ENCODE measurements at regions not wholly inside any gene's neighbourhood (a gene's known extent, or its start where the extent isn't known, plus 50 kb on each side); places are given as distances from the start of the nearest gene placed in this dataset.

- intact Hi-C loops (cut with DNase I) = no loop called here
- no peak for DNase-seq (ENCODE audit: low spot score)
- WGBS = 82% methylated on average over 1 of the region's 1 CpG
- no peak overlapping the region for H3K27ac ChIP-seq
- no peak overlapping the region for H3K4me3 ChIP-seq
- TF ChIP-seq, protein P1, sequence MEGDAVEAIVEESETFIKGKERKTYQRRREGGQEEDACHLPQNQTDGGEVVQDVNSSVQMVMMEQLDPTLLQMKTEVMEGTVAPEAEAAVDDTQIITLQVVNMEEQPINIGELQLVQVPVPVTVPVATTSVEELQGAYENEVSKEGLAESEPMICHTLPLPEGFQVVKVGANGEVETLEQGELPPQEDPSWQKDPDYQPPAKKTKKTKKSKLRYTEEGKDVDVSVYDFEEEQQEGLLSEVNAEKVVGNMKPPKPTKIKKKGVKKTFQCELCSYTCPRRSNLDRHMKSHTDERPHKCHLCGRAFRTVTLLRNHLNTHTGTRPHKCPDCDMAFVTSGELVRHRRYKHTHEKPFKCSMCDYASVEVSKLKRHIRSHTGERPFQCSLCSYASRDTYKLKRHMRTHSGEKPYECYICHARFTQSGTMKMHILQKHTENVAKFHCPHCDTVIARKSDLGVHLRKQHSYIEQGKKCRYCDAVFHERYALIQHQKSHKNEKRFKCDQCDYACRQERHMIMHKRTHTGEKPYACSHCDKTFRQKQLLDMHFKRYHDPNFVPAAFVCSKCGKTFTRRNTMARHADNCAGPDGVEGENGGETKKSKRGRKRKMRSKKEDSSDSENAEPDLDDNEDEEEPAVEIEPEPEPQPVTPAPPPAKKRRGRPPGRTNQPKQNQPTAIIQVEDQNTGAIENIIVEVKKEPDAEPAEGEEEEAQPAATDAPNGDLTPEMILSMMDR (IDR thresholded peaks at IDR 0.05) = no peak
- no peaks in the 10 kb centered on the region for H3K27me3 ChIP-seq (replicated peaks; ENCODE audit: insufficient read depth)
- no peaks in the 10 kb centered on the region for H3K4me1 ChIP-seq (replicated peaks)
- no peaks in the 10 kb centered on the region for H3K9me3 ChIP-seq
- no peaks in the 10 kb centered on the region for H3K36me3 ChIP-seq
These were observed 177.5 kb downstream of the SNX10 start for GRCh38 chr7:26469188-26469587.

GRCh38 chr7:26470691-26471090 lies 179.0 kb downstream of the SNX10 start:
- 64% methylated on average over 7 of the region's 7 CpGs for WGBS
- no peak for DNase-seq (ENCODE audit: low spot score)
- H3K9me3 ChIP-seq = no peaks in the 10 kb centered on the region
- no peaks in the 10 kb centered on the region for H3K27me3 ChIP-seq (replicated peaks; ENCODE audit: insufficient read depth)
- no peaks in the 10 kb centered on the region for H3K36me3 ChIP-seq
- intact Hi-C loops (cut with DNase I) = no loop called here
- no peaks in the 10 kb centered on the region for H3K4me1 ChIP-seq (replicated peaks)
- H3K4me3 ChIP-seq = no peak overlapping the region
- TF ChIP-seq POLR2A (IDR thresholded peaks at IDR 0.05) = no peak
- TF ChIP-seq POLR2AphosphoS5 (IDR thresholded peaks at IDR 0.05) = no peak
- TF ChIP-seq, protein P1 (IDR thresholded peaks at IDR 0.05) = no peak
- H3K27ac ChIP-seq = no peak overlapping the region

DNA sequence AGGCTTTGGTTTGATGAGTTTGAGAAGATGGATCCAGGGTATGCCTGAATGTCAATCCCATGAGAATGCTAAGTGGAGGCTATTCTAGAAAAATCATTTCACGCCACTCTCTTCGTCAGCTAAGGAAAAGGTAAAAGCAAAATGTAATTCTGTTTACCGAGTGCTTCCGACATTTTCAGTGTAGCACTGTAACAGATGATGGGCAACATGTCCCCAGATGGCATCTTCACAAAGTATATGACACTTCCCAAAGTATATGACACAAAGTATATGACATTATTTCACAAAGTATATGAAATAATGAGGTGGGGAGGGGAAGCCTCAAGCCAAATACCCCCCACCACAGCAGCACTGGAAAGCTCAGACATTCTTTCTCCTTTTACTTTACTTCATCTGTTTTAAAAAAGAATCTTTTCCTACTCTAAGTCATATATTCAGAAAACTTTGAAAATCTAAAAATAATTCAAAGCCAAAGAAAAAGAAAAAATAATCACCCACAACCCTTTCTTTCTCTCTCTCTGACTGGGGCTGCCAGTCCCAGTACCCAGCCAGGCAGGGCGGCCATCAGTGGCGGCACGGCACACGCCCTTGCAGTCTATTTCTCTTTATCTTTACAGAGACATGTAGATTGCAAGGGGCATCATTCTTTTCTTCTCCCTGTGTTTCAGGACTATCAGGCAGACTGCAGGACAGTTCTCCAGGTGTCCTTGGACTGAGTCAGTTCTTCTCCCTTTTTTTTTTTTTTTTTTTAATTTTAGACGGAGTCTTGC lies 179.8 kb downstream of the SNX10 start:
- no peak for DNase-seq (ENCODE audit: low spot score)
- H3K4me3 ChIP-seq = no peak overlapping the region
- H3K27me3 ChIP-seq (replicated peaks; ENCODE audit: insufficient read depth) = no peaks in the 10 kb centered on the region
- H3K4me1 ChIP-seq (replicated peaks) = no peaks in the 10 kb centered on the region
- no peaks in the 10 kb centered on the region for H3K9me3 ChIP-seq
- no peaks in the 10 kb centered on the region for H3K36me3 ChIP-seq
- 86% methylated on average over 9 of the region's 9 CpGs for WGBS
- intact Hi-C loops (cut with DNase I) = no loop called here
- TF ChIP-seq POLR2AphosphoS5 (IDR thresholded peaks at IDR 0.05) (no peak), POLR2A (IDR thresholded peaks at IDR 0.05) (no peak)
- TF ChIP-seq, protein P1 (IDR thresholded peaks at IDR 0.05) = no peak
- no peak overlapping the region for H3K27ac ChIP-seq

DNA sequence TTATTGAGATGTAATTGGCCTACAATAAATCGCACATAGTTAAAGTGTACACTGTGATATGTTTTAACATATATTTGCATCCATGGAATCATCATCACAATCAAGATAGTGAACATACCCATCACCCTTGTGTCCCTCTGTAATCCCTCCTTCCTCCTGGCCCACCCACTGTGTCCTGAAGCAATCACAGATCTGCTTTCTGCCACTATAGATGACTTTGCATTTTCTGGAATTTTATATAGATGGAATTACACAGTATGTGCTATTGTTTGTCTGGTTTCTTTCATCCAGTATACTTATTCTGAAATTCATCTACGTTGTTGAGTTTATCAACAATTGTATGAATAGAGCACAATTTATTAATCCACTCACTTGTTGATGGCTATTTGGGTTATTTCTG lies 181.3 kb downstream of the SNX10 start:
- H3K36me3 ChIP-seq = no peaks in the 10 kb centered on the region
- TF ChIP-seq, protein P1 (IDR thresholded peaks at IDR 0.05) = no peak
- no peak for TF ChIP-seq POLR2A (IDR thresholded peaks at IDR 0.05)
- no peak for TF ChIP-seq POLR2AphosphoS5 (IDR thresholded peaks at IDR 0.05)
- DNase-seq (ENCODE audit: low spot score) = no peak
- H3K4me3 ChIP-seq = no peak overlapping the region
- no peaks in the 10 kb centered on the region for H3K9me3 ChIP-seq
- H3K27ac ChIP-seq = no peak overlapping the region
- intact Hi-C loops (cut with DNase I) = no loop called here
- H3K4me1 ChIP-seq (replicated peaks) = no peaks in the 10 kb centered on the region
- H3K27me3 ChIP-seq (replicated peaks; ENCODE audit: insufficient read depth) = no peaks in the 10 kb centered on the region
- WGBS = 86% methylated on average over 2 of the region's 2 CpGs

- Histone ChIP-seq H3K4me1 (replicated peaks) (no peaks in the 10 kb centered on the region), H3K36me3 (no peaks in the 10 kb centered on the region), H3K9me3 (no peaks in the 10 kb centered on the region), H3K27ac (no peak overlapping the region), H3K27me3 (replicated peaks; ENCODE audit: insufficient read depth) (no peaks in the 10 kb centered on the region), H3K4me3 (no peak overlapping the region)
- DNase-seq (ENCODE audit: low spot score) = no peak
- 96% methylated on average over 1 of the region's 1 CpG for WGBS
- TF ChIP-seq POLR2AphosphoS5 (IDR thresholded peaks at IDR 0.05) = no peak
- TF ChIP-seq, protein P1 (IDR thresholded peaks at IDR 0.05) = no peak
- TF ChIP-seq POLR2A (IDR thresholded peaks at IDR 0.05) = no peak
- intact Hi-C loops (cut with DNase I) = no loop called here
These were observed 184.6 kb downstream of the SNX10 start for GRCh38 chr7:26476271-26476670.

Measured in prostate gland (tissue), 2 donors.